Trophoblast cell (in vitro differentiated cells and primary cell): ENCODE measurements at regions not wholly inside any gene's neighbourhood (a gene's known extent, or its start where the extent isn't known, plus 50 kb on each side); places are given as distances from the start of the nearest gene placed in this dataset.

ENCODE experiments used
- DNase-seq, 2 donors: peaks; one replicate each; pipeline ENCODE4 v3.0.0-alpha.2; 2016
- H2AFZ ChIP-seq: 2 replicates; pipeline ENCODE4 v1.6.1; 2013; ENCODE audit warnings: low read length, moderate library complexity, mild to moderate bottlenecking; ENCODE audit not compliant: insufficient read depth, poor library complexity
- H2AK5ac ChIP-seq: 2 replicates; pipeline ENCODE4 v1.6.1; 2013; ENCODE audit warnings: mild to moderate bottlenecking, low read length
- H2BK120ac ChIP-seq: 2 replicates; pipeline ENCODE4 v1.6.1; 2013; ENCODE audit warnings: low read length, mild to moderate bottlenecking, moderate library complexity; ENCODE audit not compliant: insufficient read depth, poor library complexity
- H2BK12ac ChIP-seq: 2 replicates; pipeline ENCODE4 v1.6.1; 2013; ENCODE audit warnings: mild to moderate bottlenecking, low read length, moderate library complexity
- H2BK5ac ChIP-seq: 2 replicates; pipeline ENCODE4 v1.6.1; 2013; ENCODE audit warnings: low read length, low read depth, moderate library complexity, mild to moderate bottlenecking; ENCODE audit not compliant: poor library complexity
- H3K14ac ChIP-seq: 2 replicates; pipeline ENCODE4 v1.6.1; 2013; ENCODE audit warnings: mild to moderate bottlenecking, low read length
- H3K18ac ChIP-seq: 2 replicates; pipeline ENCODE4 v1.6.1; 2013; ENCODE audit warnings: mild to moderate bottlenecking, low read length
- H3K23ac ChIP-seq: 2 replicates; pipeline ENCODE4 v1.6.1; 2013; ENCODE audit warnings: low read length
- H3K27ac ChIP-seq: 2 replicates; pipeline ENCODE4 v1.5.1; 2013; ENCODE audit warnings: low read depth, mild to moderate bottlenecking, inconsistent platforms, low read length, moderate library complexity
- H3K27me3 ChIP-seq: 2 replicates; pipeline ENCODE4 v1.6.1; 2013; ENCODE audit warnings: inconsistent platforms, mild to moderate bottlenecking, low read length, moderate library complexity; ENCODE audit not compliant: insufficient read depth
- H3K36me3 ChIP-seq, 2 experiments: 1 replicate in 1 of 2; 2 replicates in 1 of 2; pipeline ENCODE4 v1.6.1; 2013; ENCODE audit warnings: low read length in 2 of 2, mild to moderate bottlenecking in 2 of 2, moderate library complexity in 1 of 2; ENCODE audit not compliant: insufficient read depth in 2 of 2, control insufficient read depth in 1 of 2
- H3K4ac ChIP-seq: 2 replicates; pipeline ENCODE4 v1.6.1; 2013; ENCODE audit warnings: low read depth, mild to moderate bottlenecking, low read length, moderate library complexity
- H3K4me1 ChIP-seq, 2 experiments: 1 replicate in 1 of 2; 2 replicates in 1 of 2; pipeline ENCODE4 v1.6.1; 2013; ENCODE audit warnings: low read length in 2 of 2, mild to moderate bottlenecking in 2 of 2, moderate library complexity in 1 of 2; ENCODE audit not compliant: insufficient read depth in 2 of 2, control insufficient read depth in 1 of 2
- H3K4me2 ChIP-seq: 2 replicates; pipeline ENCODE4 v1.6.1; 2013; ENCODE audit warnings: inconsistent platforms, mild to moderate bottlenecking, low read length, moderate library complexity
- H3K4me3 ChIP-seq: 2 replicates; pipeline ENCODE4 v1.5.1; 2013; ENCODE audit warnings: mild to moderate bottlenecking, low read depth, low read length, inconsistent platforms
- H3K79me1 ChIP-seq: one replicate; pipeline ENCODE4 v1.6.1; 2013; ENCODE audit warnings: low read length
- H3K79me2 ChIP-seq: 2 replicates; pipeline ENCODE4 v1.6.1; 2013; ENCODE audit warnings: low read length, mild to moderate bottlenecking; ENCODE audit not compliant: control insufficient read depth, insufficient read depth, poor library complexity
- H3K9ac ChIP-seq: 2 replicates; pipeline ENCODE4 v1.6.1; 2013; ENCODE audit warnings: mild to moderate bottlenecking, low read length
- H3K9me3 ChIP-seq: 2 replicates; pipeline ENCODE4 v1.6.1; 2013; ENCODE audit warnings: low read depth, mild to moderate bottlenecking, control low read depth, inconsistent platforms, low read length; ENCODE audit not compliant: insufficient read depth
- H4K12ac ChIP-seq: 2 replicates; pipeline ENCODE4 v1.6.1; 2013; ENCODE audit warnings: low read depth, mild to moderate bottlenecking, low read length, moderate library complexity
- H4K8ac ChIP-seq: 2 replicates; pipeline ENCODE4 v1.6.1; 2013; ENCODE audit warnings: low read depth, mild to moderate bottlenecking, low read length, moderate library complexity
- H4K91ac ChIP-seq: one replicate; pipeline ENCODE4 v1.6.1; 2013; ENCODE audit warnings: low read depth, mild to moderate bottlenecking, low read length, moderate library complexity
- WGBS: extraction: QIAGEN DNeasy Blood & Tissue Kit; methylation state at CpG from one replicate; pipeline ENCODE4 v1.1.7; 2013; ENCODE audit warnings: missing lambda C conversion rate; ENCODE audit not compliant: insufficient read length, insufficient coverage; ENCODE audit errors: extremely low coverage; 5-methylcytosine and 5-hydroxymethylcytosine counted together

DNA sequence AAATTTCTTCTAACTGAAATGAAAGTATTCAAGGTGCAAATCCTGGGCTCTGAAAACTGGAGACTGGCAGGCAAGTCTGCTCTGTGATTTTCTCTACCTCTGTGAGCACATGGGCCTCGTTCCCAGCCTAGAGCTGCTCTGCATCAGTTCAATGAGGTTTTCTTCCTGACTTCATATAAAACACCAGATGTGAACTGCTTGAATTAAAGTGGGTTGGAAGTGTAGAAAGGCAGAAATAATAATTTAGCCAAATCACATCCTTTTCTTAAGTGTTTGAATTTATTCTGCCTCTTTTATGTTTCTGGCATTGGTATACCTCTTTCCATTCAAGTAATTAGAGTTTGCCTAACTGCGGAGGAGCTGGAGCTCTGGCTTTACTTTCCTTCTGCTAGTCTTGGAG is 540.8 kb downstream of the OLFM4 start:
- Histone ChIP-seq H3K4me2 (no peak overlapping the region), H3K36me3 (no peaks in the 10 kb centered on the region), H3K4ac (no peak overlapping the region), H3K79me2 (no peaks in the 10 kb centered on the region), H3K4me3 (no peak overlapping the region), H2BK12ac (no peak overlapping the region), H3K18ac (no peak overlapping the region), H3K27me3 (no peaks in the 10 kb centered on the region), H4K8ac (no peak overlapping the region), H4K12ac (no peak overlapping the region), H2AK5ac (no peak overlapping the region), H2BK5ac (no peak overlapping the region), H3K79me1 (no peaks in the 10 kb centered on the region), H4K91ac (no peak overlapping the region), H3K23ac (no peak overlapping the region), H3K27ac (no peak overlapping the region), H3K4me1 (no peaks in the 10 kb centered on the region), H3K14ac (no peak overlapping the region), H3K9me3 (no peaks in the 10 kb centered on the region), H2AFZ (no peak overlapping the region), H2BK120ac (no peak overlapping the region), H3K9ac (no peak overlapping the region)
- no CpG with 5 or more reads among the region's 2 CpGs for whole genome bisulfite sequencing
- no peak for DNase-seq

GRCh38 chr13:53601113-53601512 is 572.5 kb downstream of the OLFM4 start:
- H4K91ac ChIP-seq: no peak overlapping the region
- H2AFZ ChIP-seq: no peak overlapping the region
- no CpG with 5 or more reads among the region's 5 CpGs for whole genome bisulfite sequencing
- no peak overlapping the region for H3K4ac ChIP-seq
- H4K8ac ChIP-seq: no peak overlapping the region
- no peak overlapping the region for H3K9ac ChIP-seq
- H3K4me2 ChIP-seq: no peak overlapping the region
- H3K4me1 ChIP-seq: peaks cover 0 to 2% of the 10 kb centered on the region in 2 experiments
- H4K12ac ChIP-seq: no peak overlapping the region
- no peak overlapping the region for H3K23ac ChIP-seq
- DNase-seq: no peak
- no peaks in the 10 kb centered on the region for H3K36me3 ChIP-seq
- H2BK120ac ChIP-seq: no peak overlapping the region
- no peaks in the 10 kb centered on the region for H3K27me3 ChIP-seq
- H2BK5ac ChIP-seq: no peak overlapping the region
- H2BK12ac ChIP-seq: no peak overlapping the region
- H3K9me3 ChIP-seq: no peaks in the 10 kb centered on the region
- H3K79me2 ChIP-seq: no peaks in the 10 kb centered on the region
- H3K4me3 ChIP-seq: no peak overlapping the region
- no peak overlapping the region for H3K27ac ChIP-seq
- no peak overlapping the region for H3K14ac ChIP-seq
- no peak overlapping the region for H3K18ac ChIP-seq
- no peak overlapping the region for H2AK5ac ChIP-seq
- H3K79me1 ChIP-seq: no peaks in the 10 kb centered on the region

DNA sequence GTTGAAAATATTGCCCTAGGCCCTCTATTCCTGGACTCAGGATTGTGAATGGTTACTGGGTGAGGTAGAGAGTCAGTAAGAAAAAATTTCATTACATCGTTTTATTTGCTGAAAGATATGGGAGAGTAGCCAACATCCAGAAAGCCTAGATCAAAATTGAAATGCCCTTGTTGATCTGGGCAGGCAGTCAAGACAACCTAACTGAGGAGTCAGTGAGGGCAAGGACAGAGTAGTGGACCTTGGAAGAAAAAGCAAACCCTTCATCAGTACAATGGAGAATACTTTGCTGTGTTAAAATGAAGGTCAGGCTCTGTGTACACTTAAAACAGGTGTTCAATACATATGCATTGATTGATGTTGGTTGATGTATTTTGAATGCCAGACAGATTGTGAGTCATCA is 576.7 kb downstream of the OLFM4 start:
- Histone ChIP-seq H3K9ac (no peak overlapping the region), H3K27me3 (no peaks in the 10 kb centered on the region)

DNA sequence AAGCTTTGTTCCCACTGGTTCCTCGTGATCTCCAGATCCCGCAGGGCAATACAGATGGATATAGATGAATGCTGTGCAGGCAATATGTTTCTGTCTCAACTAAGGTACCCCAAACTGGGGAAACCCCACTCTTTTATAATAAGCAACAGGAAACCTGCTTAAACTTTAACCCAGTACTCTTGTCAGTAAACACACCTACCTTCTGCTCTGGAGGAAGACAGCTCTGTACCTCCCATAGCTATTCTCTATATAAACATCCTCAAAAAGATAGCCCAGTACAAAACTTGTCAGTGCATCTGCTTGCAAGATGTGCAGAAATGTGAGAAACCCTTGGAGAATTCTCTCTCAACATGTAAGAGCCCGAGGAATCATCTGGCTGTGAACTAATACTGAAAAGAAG is 583.6 kb downstream of the OLFM4 start:
- H3K27me3 ChIP-seq: no peaks in the 10 kb centered on the region
- H2BK5ac ChIP-seq: no peak overlapping the region
- H3K9me3 ChIP-seq: no peaks in the 10 kb centered on the region
- no peak overlapping the region for H3K4me2 ChIP-seq
- no peak overlapping the region for H3K4ac ChIP-seq
- no peak overlapping the region for H3K4me3 ChIP-seq
- no peaks in the 10 kb centered on the region for H3K79me1 ChIP-seq
- H3K9ac ChIP-seq: no peak overlapping the region
- H3K14ac ChIP-seq: no peak overlapping the region
- H2AK5ac ChIP-seq: no peak overlapping the region
- no peaks in the 10 kb centered on the region for H3K79me2 ChIP-seq
- H3K27ac ChIP-seq: no peak overlapping the region
- H2AFZ ChIP-seq: no peak overlapping the region
- no peak overlapping the region for H2BK12ac ChIP-seq
- no peaks in the 10 kb centered on the region for H3K4me1 ChIP-seq
- H4K12ac ChIP-seq: no peak overlapping the region
- H2BK120ac ChIP-seq: no peak overlapping the region
- no CpG with 5 or more reads among the region's 3 CpGs for WGBS
- H4K8ac ChIP-seq: no peak overlapping the region
- no peak for DNase-seq
- no peak overlapping the region for H3K18ac ChIP-seq
- no peaks in the 10 kb centered on the region for H3K36me3 ChIP-seq
- no peak overlapping the region for H3K23ac ChIP-seq
- no peak overlapping the region for H4K91ac ChIP-seq

More for the DNA sequence above, 576.7 kb downstream of the OLFM4 start:
- H3K4me2 ChIP-seq: no peak overlapping the region
- H3K79me1 ChIP-seq: no peaks in the 10 kb centered on the region
- H4K91ac ChIP-seq: no peak overlapping the region
- no CpG with 5 or more reads among the region's 1 CpG for WGBS
- H3K4me3 ChIP-seq: no peak overlapping the region
- H3K4me1 ChIP-seq: peaks cover 0 to 2% of the 10 kb centered on the region in 2 experiments
- H3K9me3 ChIP-seq: no peaks in the 10 kb centered on the region
- H2BK120ac ChIP-seq: no peak overlapping the region
- H3K23ac ChIP-seq: no peak overlapping the region
- H3K18ac ChIP-seq: no peak overlapping the region
- no peak overlapping the region for H4K8ac ChIP-seq
- no peak overlapping the region for H2BK5ac ChIP-seq
- H4K12ac ChIP-seq: no peak overlapping the region
- no peak overlapping the region for H3K4ac ChIP-seq
- H2AK5ac ChIP-seq: no peak overlapping the region
- no peak overlapping the region for H3K27ac ChIP-seq
- no peaks in the 10 kb centered on the region for H3K79me2 ChIP-seq
- H2BK12ac ChIP-seq: no peak overlapping the region
- no peak overlapping the region for H3K14ac ChIP-seq
- H3K36me3 ChIP-seq: no peaks in the 10 kb centered on the region
- no peak overlapping the region for H2AFZ ChIP-seq
- DNase-seq: no peak
